GM21529 (cell line): ENCODE measurements at regions not wholly inside any gene's neighbourhood (a gene's known extent, or its start where the extent isn't known, plus 50 kb on each side); places are given as distances from the start of the nearest gene placed in this dataset.
"Not testable (repeated sequence)": the region's sequence is repeated elsewhere in the genome, so short reads cannot be mapped to it uniquely, and the experiment has no call there.

Experiments
- ATAC-seq: cut with Tn5 transposase; IDR thresholded peaks from one replicate; pipeline ENCODE4 v1.9.1; 2021; ENCODE audit not compliant: unreplicated experiment

GRCh38 chr4:49117951-49118350, 131.9 kb downstream of the CWH43 start:
- ATAC-seq, result not testable (repeated sequence)

- ATAC-seq, result peak; percentile 41
Observed at GRCh38 chr4:49118379-49119212, 132.5 kb downstream of the CWH43 start.

GRCh38 chr4:49119345-49119744, 133.3 kb downstream of the CWH43 start:
- peak; percentile 21 for ATAC-seq

- ATAC-seq, result not testable (repeated sequence)
Observed at GRCh38 chr4:49120042-49120779, 134.1 kb downstream of the CWH43 start.

- ATAC-seq, result not testable (repeated sequence)
Observed at GRCh38 chr4:49120804-49121203, 134.7 kb downstream of the CWH43 start.

GRCh38 chr4:49126443-49126842, 140.4 kb downstream of the CWH43 start:
- ATAC-seq, result not testable (repeated sequence)

GRCh38 chr4:49126858-49127257, 140.8 kb downstream of the CWH43 start:
- not testable (repeated sequence) for ATAC-seq

- not testable (repeated sequence) for ATAC-seq
Observed at GRCh38 chr4:49129385-49129784, 143.3 kb downstream of the CWH43 start.

GRCh38 chr4:49129870-49130269, 143.8 kb downstream of the CWH43 start:
- not testable (repeated sequence) for ATAC-seq

GRCh38 chr4:49130724-49131123, 144.6 kb downstream of the CWH43 start:
- not testable (repeated sequence) for ATAC-seq

GRCh38 chr4:49137043-49137442, 151.0 kb downstream of the CWH43 start:
- peak; percentile 56 for ATAC-seq

GRCh38 chr4:49137961-49138360, 151.9 kb downstream of the CWH43 start:
- not testable (repeated sequence) for ATAC-seq

GRCh38 chr4:49138818-49139217, 152.7 kb downstream of the CWH43 start:
- not testable (repeated sequence) for ATAC-seq

GRCh38 chr4:49139513-49139912, 153.4 kb downstream of the CWH43 start:
- ATAC-seq, result not testable (repeated sequence)

- not testable (repeated sequence) for ATAC-seq
Observed at GRCh38 chr4:49140351-49140750, 154.3 kb downstream of the CWH43 start.

GRCh38 chr4:49141955-49142354, 155.9 kb downstream of the CWH43 start:
- ATAC-seq, result not testable (repeated sequence)

- peak; percentile 50 for ATAC-seq
Observed at GRCh38 chr4:49147143-49147542, 161.1 kb downstream of the CWH43 start.

- ATAC-seq, result not testable (repeated sequence)
Observed at GRCh38 chr4:49147596-49147995, 161.5 kb downstream of the CWH43 start.

- peak; percentile 71 for ATAC-seq
Observed at GRCh38 chr4:49149006-49149975, 163.2 kb downstream of the CWH43 start.

GRCh38 chr4:49150351-49151083, 164.4 kb downstream of the CWH43 start:
- ATAC-seq, result not testable (repeated sequence)
